AG09319 (cell line): ENCODE measurements at regions not wholly inside any gene's neighbourhood (a gene's known extent, or its start where the extent isn't known, plus 50 kb on each side); places are given as distances from the start of the nearest gene placed in this dataset.

Experiments used
- DNase-seq: peaks from one replicate; pipeline ENCODE4 v3.0.0-alpha.2; 2010; ENCODE audit warnings: low read depth; ENCODE audit errors: extremely low read depth
- TF ChIP-seq, protein P1 (sequence below): IDR thresholded peaks from 2 replicates; pipeline ENCODE4 v1.5.1; 2011; ENCODE audit warnings: low read depth, mild to moderate bottlenecking, inconsistent platforms, low read length, moderate library complexity

DNA sequence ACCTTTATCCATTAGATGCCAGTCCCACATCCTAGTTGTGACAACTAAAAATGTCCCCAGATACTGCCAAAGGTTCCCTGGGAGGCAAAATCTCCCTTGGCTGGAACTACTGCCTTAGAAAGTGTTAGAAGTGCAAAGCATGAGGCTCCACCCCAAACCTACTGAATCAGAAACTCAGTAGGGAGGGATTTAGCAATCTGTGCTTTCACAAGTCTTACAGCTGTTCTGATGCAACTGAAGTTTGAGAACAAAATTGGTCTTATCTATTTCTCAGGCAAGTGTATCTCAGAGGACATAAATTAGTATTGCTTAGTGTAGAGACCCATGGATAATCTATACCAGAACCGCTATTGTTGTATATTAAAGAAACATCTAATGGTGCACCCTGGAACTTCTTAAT lies 70.2 kb downstream of the CLDN1 start:
- TF ChIP-seq, protein P1, sequence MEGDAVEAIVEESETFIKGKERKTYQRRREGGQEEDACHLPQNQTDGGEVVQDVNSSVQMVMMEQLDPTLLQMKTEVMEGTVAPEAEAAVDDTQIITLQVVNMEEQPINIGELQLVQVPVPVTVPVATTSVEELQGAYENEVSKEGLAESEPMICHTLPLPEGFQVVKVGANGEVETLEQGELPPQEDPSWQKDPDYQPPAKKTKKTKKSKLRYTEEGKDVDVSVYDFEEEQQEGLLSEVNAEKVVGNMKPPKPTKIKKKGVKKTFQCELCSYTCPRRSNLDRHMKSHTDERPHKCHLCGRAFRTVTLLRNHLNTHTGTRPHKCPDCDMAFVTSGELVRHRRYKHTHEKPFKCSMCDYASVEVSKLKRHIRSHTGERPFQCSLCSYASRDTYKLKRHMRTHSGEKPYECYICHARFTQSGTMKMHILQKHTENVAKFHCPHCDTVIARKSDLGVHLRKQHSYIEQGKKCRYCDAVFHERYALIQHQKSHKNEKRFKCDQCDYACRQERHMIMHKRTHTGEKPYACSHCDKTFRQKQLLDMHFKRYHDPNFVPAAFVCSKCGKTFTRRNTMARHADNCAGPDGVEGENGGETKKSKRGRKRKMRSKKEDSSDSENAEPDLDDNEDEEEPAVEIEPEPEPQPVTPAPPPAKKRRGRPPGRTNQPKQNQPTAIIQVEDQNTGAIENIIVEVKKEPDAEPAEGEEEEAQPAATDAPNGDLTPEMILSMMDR: no peak
- peak; percentile 34 for DNase-seq

DNA sequence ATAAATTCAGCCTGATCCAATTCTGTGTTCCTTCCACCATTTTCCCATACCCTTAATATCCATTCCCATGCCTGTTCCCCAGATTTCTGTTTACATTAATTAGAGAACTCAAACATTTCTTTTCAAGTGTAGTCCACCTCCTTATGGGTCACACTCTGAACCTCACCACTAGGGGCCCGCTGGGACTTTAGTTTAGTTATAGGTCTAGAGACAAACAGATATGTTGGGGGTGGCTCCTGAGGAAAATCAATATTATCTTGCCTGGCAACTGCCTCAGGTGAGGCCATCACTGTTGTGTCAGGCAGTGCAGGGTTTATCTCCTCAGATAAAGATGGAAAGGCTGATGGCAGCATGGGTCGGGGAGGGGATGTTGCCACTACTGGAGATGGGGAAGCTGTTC lies 72.8 kb downstream of the CLDN1 start:
- no peak for DNase-seq
- TF ChIP-seq, protein P1: no peak

DNA sequence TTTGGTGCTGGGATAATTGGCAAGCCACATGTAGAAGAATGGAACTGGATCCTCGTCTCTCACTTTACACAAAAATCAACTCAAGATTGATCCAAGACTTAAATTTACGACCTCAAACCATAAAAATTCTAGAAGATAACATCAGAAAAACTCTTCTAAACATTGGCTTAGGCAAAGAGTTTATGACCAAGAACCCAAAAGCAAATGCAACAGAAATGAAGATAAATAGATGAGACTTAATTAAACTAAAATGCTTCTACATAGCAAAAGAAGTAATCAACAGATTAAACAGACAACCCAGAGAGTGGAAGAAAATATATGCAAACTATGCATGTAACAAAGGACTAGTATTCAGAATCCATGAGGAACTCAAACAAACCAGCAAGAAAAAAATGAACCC lies 80.1 kb downstream of the CLDN1 start:
- no peak for DNase-seq
- TF ChIP-seq, protein P1: no peak

DNA sequence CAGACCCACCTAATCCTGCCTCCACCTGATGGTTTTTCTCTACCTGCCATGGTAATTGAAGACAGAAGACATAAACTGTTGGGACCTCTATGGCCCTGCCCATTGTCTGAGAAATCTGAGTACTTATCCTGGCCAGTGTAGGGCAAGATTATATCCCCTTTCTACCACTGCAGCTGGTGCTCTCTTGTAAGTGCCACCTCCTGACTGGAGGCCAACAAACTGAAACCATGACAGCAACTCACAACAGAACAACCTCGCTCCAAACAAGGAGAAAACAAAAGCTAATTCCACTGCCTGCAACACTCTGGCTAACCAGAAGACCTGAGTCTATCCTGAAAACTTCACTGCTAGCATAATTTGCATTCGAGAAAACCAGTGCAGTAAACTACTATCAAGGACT lies 82.9 kb downstream of the CLDN1 start:
- TF ChIP-seq, protein P1: no peak
- no peak for DNase-seq

DNA sequence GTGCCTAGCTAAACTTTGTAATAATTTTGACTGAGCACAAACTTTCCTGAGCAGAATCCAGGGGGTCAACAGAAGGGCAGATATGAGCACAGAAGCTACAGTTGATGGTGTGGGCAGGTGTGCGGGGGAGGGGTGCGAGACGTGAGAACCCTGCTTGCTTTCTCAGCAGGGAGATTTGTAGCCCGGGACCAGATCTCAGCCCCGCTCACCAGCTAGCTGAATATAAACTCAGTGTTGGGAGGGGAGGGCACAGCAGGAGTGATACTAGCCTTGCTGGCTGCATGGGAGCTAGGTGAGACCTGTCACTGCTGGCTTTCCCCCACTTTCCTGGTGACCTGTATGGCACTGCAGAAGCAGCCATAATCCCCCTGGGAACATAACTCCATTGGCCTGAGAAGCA lies 83.4 kb downstream of the CLDN1 start:
- DNase-seq: no peak
- TF ChIP-seq, protein P1: no peak

DNA sequence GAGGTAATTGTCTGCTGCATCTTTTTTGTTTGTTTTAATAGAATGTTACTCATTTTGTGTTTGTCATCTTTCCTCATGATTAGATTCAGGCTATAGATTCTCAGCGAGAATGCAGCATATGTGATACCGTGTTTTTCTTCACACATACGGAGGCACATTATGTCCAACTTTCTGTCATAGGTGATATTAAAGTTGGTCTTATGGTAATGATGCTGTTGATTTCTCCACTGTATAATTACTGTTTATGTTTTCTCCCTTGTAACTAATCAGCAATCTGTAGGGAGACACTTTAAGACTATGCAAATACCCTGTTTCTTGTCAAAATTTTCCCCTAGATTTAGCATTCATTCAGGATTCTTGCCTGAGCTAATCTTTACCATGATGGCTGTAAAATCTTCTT lies 87.6 kb downstream of the CLDN1 start:
- no peak for DNase-seq
- TF ChIP-seq, protein P1: no peak

DNA sequence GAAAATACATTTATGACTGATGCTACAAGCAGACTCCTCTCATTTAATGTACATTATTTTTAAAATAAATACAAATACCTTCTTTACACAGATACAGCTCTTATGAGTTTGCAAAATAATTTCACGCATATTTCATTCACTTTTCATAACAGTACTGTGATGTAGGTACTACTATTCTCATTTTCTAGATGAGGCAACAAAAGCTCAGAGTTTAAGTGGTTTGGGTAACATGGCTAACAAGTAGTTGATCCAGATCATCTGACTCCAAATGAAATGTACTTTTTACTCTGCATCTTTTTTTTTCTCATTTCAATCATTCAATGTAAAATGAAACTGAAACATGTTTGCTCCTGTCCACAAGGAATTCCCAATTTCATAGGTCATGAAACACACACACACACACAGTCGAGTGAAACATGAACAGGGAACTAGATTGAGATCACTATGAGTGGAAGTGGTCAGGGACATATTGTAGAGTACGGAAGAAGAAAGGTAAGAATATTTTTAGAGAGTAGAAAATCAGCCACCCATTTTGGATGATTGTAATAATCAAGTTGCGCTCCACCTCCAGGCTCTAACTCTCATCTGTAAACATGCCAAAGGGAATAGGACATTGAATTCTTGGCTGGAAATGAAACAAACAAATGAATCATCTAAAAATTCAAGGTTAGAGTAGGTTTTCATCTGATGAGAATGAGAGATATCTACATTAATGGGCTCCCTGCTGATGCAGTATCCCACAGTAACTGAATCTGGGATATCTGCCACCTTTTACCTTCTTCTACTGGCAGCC lies 92.4 kb downstream of the CLDN1 start:
- DNase-seq: no peak
- TF ChIP-seq, protein P1: no peak
